BLaER1 (cell line): ENCODE measurements at regions not wholly inside any gene's neighbourhood (a gene's known extent, or its start where the extent isn't known, plus 50 kb on each side); places are given as distances from the start of the nearest gene placed in this dataset.
A peak's percentile ranks its signal among the peaks of the same experiment; 100 is the strongest.

Source experiments
- H3K27ac ChIP-seq: shearing (Covaris generic); formaldehyde crosslinking; 2 replicates; pipeline ENCODE4 v1.8.1; 2022
- H3K27me3 ChIP-seq: shearing (Covaris generic); formaldehyde crosslinking; 2 replicates; pipeline ENCODE4 v1.8.1; 2022
- H3K36me3 ChIP-seq: shearing (Covaris generic); formaldehyde crosslinking; 2 replicates; pipeline ENCODE4 v1.8.1; 2022
- H3K4me1 ChIP-seq: shearing (Covaris generic); formaldehyde crosslinking; 2 replicates; pipeline ENCODE4 v1.8.1; 2022
- H3K4me2 ChIP-seq: shearing (Covaris generic); formaldehyde crosslinking; 2 replicates; pipeline ENCODE4 v1.8.1; 2022
- H3K4me3 ChIP-seq: shearing (Covaris generic); formaldehyde crosslinking; 2 replicates; pipeline ENCODE4 v1.8.1; 2022
- H3K9ac ChIP-seq: shearing (Covaris generic); formaldehyde crosslinking; 2 replicates; pipeline ENCODE4 v1.8.1; 2022
- H3K9me3 ChIP-seq: shearing (Covaris generic); formaldehyde crosslinking; 2 replicates; pipeline ENCODE4 v1.8.1; 2022
- H4K20me1 ChIP-seq: shearing (Covaris generic); formaldehyde crosslinking; 2 replicates; pipeline ENCODE4 v1.8.1; 2022
- Cebpa-rat ChIP-seq: shearing (Covaris generic); IDR thresholded peaks from 2 replicates; pipeline ENCODE4 v1.8.1; 2022

- H3K36me3 ChIP-seq: no peaks in the 10 kb centered on the region
- H3K4me3 ChIP-seq: no peak overlapping the region
- H3K4me2 ChIP-seq: no peak overlapping the region
- no peaks in the 10 kb centered on the region for H4K20me1 ChIP-seq
- H3K9me3 ChIP-seq: no peaks in the 10 kb centered on the region
- no peak overlapping the region for H3K27ac ChIP-seq
- no peak overlapping the region for H3K9ac ChIP-seq
- no peaks in the 10 kb centered on the region for H3K27me3 ChIP-seq
- H3K4me1 ChIP-seq: peaks cover 42% of the 10 kb centered on the region
- no peak for TF ChIP-seq Cebpa-rat
Observed at GRCh38 chr2:71799013-71799575, 345.7 kb downstream of the DYSF start.

GRCh38 chr2:71798266-71799012 is 345.1 kb downstream of the DYSF start:
- H3K9ac ChIP-seq: no peak overlapping the region
- H3K27me3 ChIP-seq: no peaks in the 10 kb centered on the region
- TF ChIP-seq Cebpa-rat: no peak
- H3K9me3 ChIP-seq: no peaks in the 10 kb centered on the region
- no peak overlapping the region for H3K4me2 ChIP-seq
- no peaks in the 10 kb centered on the region for H4K20me1 ChIP-seq
- H3K36me3 ChIP-seq: no peaks in the 10 kb centered on the region
- peaks cover 42% of the 10 kb centered on the region for H3K4me1 ChIP-seq
- no peak overlapping the region for H3K4me3 ChIP-seq
- no peak overlapping the region for H3K27ac ChIP-seq

- H3K27ac ChIP-seq: no peak overlapping the region
- H3K36me3 ChIP-seq: no peaks in the 10 kb centered on the region
- H3K4me2 ChIP-seq: no peak overlapping the region; the same call in 1 of the 2 replicates
- H3K27me3 ChIP-seq: no peaks in the 10 kb centered on the region
- H3K9ac ChIP-seq: no peak overlapping the region
- TF ChIP-seq Cebpa-rat: no peak
- H4K20me1 ChIP-seq: no peaks in the 10 kb centered on the region
- peaks cover 37% of the 10 kb centered on the region for H3K4me1 ChIP-seq
- no peak overlapping the region for H3K4me3 ChIP-seq
- H3K9me3 ChIP-seq: no peaks in the 10 kb centered on the region
Observed at GRCh38 chr2:71797035-71797810, 343.9 kb downstream of the DYSF start.

DNA sequence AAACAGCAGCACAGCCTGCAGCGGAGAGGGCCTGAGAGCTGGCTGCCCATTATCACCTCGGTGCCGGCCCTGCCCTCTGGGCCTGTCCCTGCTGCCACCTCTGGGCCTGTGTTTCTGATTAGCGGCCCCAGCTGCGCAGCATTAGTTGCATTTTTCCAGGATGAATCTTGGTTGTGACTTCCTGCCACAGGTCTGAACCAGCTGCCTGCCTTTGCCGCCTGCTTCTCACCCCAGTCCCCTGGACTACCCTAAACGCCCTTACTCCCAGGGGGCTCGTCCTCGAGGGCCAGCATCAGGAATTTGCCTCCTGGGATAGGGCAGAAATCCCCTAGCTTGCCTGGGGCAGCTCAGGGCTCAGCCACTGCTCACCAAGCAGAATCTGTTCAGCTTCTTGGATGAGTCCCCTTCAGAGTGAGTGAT is 342.8 kb downstream of the DYSF start:
- Histone ChIP-seq H3K36me3 (no peaks in the 10 kb centered on the region), H3K4me1 (peaks cover 35% of the 10 kb centered on the region), H3K9me3 (no peaks in the 10 kb centered on the region), H3K27ac (no peak overlapping the region), H3K4me3 (no peak overlapping the region), H3K27me3 (no peaks in the 10 kb centered on the region), H3K4me2 (peak overlapping the region; percentile 53), H3K9ac (no peak overlapping the region), H4K20me1 (no peaks in the 10 kb centered on the region)
- TF ChIP-seq Cebpa-rat: no peak

GRCh38 chr2:71795486-71795885 is 342.1 kb downstream of the DYSF start:
- peak overlapping the region; percentile 53 for H3K4me2 ChIP-seq
- no peak for TF ChIP-seq Cebpa-rat
- H3K9ac ChIP-seq: no peak overlapping the region
- no peak overlapping the region for H3K27ac ChIP-seq
- H3K4me1 ChIP-seq: peaks cover 35% of the 10 kb centered on the region
- H3K27me3 ChIP-seq: no peaks in the 10 kb centered on the region
- H3K4me3 ChIP-seq: no peak overlapping the region
- no peaks in the 10 kb centered on the region for H3K9me3 ChIP-seq
- H3K36me3 ChIP-seq: no peaks in the 10 kb centered on the region
- no peaks in the 10 kb centered on the region for H4K20me1 ChIP-seq

DNA sequence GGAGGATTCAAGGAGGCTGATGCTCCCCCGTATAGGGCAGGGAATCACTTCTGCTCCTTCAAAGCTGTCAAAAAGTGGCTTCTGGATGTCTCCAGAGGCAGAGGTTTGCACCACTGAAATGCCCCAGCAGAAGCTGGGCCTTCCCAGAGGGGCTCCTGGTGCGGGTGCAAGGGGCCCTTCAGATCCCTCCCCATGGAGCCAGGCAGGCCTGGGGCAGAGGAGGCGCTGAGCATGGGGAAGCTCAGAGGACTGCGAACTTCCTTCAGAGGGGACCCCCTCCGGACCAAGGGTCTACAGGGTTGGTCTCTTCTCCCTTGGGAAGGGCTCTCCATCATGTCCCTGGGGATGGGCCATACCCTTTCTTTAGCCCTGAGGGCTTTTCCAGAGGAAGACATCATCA is 341.2 kb downstream of the DYSF start:
- H3K36me3 ChIP-seq: no peaks in the 10 kb centered on the region
- peak overlapping the region; percentile 53; the same call in 1 of the 2 replicates for H3K4me2 ChIP-seq
- no peak for TF ChIP-seq Cebpa-rat
- H3K4me1 ChIP-seq: peaks cover 35% of the 10 kb centered on the region
- H4K20me1 ChIP-seq: no peaks in the 10 kb centered on the region
- no peak overlapping the region for H3K27ac ChIP-seq
- H3K9ac ChIP-seq: no peak overlapping the region
- no peaks in the 10 kb centered on the region for H3K9me3 ChIP-seq
- H3K4me3 ChIP-seq: no peak overlapping the region
- H3K27me3 ChIP-seq: no peaks in the 10 kb centered on the region

DNA sequence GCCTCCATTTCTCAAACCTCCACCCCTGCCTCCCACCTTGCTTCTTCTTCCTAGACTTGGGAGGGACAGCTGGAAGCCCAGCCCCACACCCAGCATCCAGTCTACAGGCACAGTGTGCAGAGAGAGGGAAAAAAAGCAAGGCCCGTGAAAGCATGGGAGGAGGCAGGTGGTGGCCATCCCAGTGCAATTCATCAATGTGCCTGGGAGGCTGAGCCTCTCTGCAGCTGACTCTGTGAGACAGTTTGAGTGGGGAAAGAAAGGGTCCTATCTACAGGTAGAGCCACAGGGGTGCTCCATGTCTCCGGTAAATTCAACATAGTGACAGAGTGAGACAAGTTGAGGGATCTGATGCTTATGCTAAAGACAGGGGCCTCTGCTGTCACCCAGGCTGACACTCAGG is 340.6 kb downstream of the DYSF start:
- TF ChIP-seq Cebpa-rat: no peak
- no peak overlapping the region for H3K9ac ChIP-seq
- peaks cover 35% of the 10 kb centered on the region for H3K4me1 ChIP-seq
- no peaks in the 10 kb centered on the region for H4K20me1 ChIP-seq
- no peaks in the 10 kb centered on the region for H3K9me3 ChIP-seq
- no peak overlapping the region for H3K27ac ChIP-seq
- no peaks in the 10 kb centered on the region for H3K36me3 ChIP-seq
- no peaks in the 10 kb centered on the region for H3K27me3 ChIP-seq
- H3K4me2 ChIP-seq: no peak overlapping the region
- H3K4me3 ChIP-seq: no peak overlapping the region

DNA sequence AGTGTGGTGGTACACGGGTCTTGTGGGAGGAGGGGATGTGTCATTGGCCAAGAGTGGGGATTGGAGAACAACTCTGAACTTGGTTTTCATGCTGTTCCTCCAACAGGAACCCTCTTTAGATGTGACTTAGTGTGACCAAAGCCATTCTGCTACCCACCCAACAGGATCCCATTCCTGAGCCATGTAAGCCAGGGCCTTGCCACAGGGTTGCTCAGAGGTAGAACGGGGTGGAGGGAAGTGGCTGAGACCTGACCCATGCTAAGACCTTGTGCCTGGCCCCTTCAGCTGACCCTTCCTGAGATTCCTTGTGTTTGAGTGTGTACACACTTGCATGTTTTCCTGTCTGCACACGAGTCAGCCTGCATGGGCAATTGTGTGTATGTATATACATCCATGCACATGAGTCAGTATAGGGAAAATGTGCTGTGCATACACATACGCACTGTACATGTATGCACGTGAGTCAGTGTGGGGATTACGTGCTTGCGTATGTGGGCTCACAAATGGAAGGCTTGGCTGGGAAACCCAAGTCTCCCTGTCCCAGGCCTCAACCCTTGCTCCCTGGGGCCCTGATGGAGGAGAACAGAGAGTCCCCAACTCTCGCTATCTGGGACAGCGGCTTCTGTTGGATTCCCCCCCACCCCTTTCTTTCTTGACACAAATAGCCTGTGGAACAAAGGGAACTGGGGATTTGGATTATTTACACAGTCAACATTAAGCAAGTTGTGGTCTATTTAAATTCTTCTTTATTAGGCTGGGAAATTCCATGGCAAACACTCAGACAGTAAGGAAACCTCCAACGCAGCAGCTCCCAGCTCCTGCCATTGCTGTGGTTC is 339.8 kb downstream of the DYSF start:
- H3K27ac ChIP-seq: no peak overlapping the region
- TF ChIP-seq Cebpa-rat: no peak

DNA sequence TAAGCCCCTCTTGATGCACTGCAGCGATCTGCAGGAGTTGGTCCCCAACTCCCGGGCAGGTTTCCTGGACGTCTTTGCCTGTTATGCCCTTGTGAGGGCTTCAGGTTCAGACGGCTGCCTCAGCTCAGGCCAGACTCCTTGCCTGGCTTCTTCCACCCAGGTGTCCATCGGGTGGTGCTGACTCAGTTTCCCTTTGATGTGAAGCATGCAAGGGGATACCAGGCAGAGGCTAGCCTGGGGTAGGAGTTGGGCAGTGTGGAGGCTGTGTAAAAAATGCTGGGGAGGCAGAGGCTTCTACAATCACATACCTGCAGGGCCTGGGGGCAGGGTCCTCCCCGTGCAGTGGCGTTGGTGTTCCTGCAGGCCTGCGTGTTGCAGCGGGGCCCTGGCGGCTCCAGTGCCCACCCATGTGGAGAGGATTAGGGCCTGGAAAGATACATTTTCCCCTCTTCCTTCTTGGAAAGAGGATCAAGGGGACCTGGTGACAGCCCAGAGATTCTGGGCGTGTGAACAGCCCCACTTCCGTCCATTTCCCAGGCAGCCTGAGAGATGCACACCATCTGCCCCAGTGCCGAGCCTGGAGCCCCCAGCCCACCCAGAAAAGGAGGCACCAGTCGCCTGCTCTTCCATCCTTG is 338.3 kb downstream of the DYSF start:
- Histone ChIP-seq H3K4me1 (peaks cover 25% of the 10 kb centered on the region), H3K27me3 (no peaks in the 10 kb centered on the region), H4K20me1 (no peaks in the 10 kb centered on the region), H3K9me3 (no peaks in the 10 kb centered on the region), H3K4me2 (no peak overlapping the region), H3K27ac (no peak overlapping the region), H3K9ac (no peak overlapping the region), H3K4me3 (no peak overlapping the region), H3K36me3 (no peaks in the 10 kb centered on the region)
- TF ChIP-seq Cebpa-rat: no peak

More for the DNA sequence above, 339.8 kb downstream of the DYSF start:
- H3K36me3 ChIP-seq: no peaks in the 10 kb centered on the region
- H3K4me2 ChIP-seq: no peak overlapping the region
- no peaks in the 10 kb centered on the region for H3K27me3 ChIP-seq
- H3K9ac ChIP-seq: no peak overlapping the region
- H3K4me3 ChIP-seq: no peak overlapping the region
- no peaks in the 10 kb centered on the region for H4K20me1 ChIP-seq
- H3K9me3 ChIP-seq: no peaks in the 10 kb centered on the region
- peaks cover 35% of the 10 kb centered on the region for H3K4me1 ChIP-seq
